Neutrophil (primary cell): ENCODE measurements at regions not wholly inside any gene's neighbourhood (a gene's known extent, or its start where the extent isn't known, plus 50 kb on each side); places are given as distances from the start of the nearest gene placed in this dataset.

Source experiments
- H3K27ac ChIP-seq: fragments of 200-600 bp; sonication (generic); 2 replicates; pipeline ENCODE4 v1.5.1; 2016; ENCODE audit warnings: mild to moderate bottlenecking, moderate library complexity
- H3K27me3 ChIP-seq: fragments of 200-600 bp; sonication (generic); 2 replicates; pipeline ENCODE4 v1.6.0; 2016; ENCODE audit warnings: mild to moderate bottlenecking
- H3K36me3 ChIP-seq: fragments of 200-600 bp; sonication (generic); 2 replicates; pipeline ENCODE4 v1.5.1; 2017
- H3K4me1 ChIP-seq, 2 experiments: fragments of 200-600 bp in 1 of 2; sonication (generic) in 1 of 2; 1 replicate in 1 of 2; 2 replicates in 1 of 2; pipeline versions ENCODE4 v1.5.1 to v1.6.1; 2013 to 2016; ENCODE audit warnings: low read depth in 1 of 2, low read length in 1 of 2, mild to moderate bottlenecking in 1 of 2, moderate library complexity in 1 of 2; ENCODE audit not compliant: control insufficient read depth in 1 of 2, insufficient read depth in 1 of 2
- H3K4me3 ChIP-seq, 2 experiments: fragments of 200-600 bp in 1 of 2; sonication (generic) in 1 of 2; 1 replicate in 1 of 2; 2 replicates in 1 of 2; pipeline ENCODE4 v1.5.1; 2013 to 2016; ENCODE audit warnings: low read depth in 1 of 2, low read length in 1 of 2, mild to moderate bottlenecking in 1 of 2, moderate library complexity in 1 of 2
- H3K9me3 ChIP-seq: fragments of 200-600 bp; sonication (generic); 2 replicates; pipeline ENCODE4 v1.5.1; 2016
- CTCF ChIP-seq: fragments of 200-600 bp; sonication (generic); IDR thresholded peaks from 2 replicates; pipeline ENCODE4 v1.5.1; 2016; ENCODE audit warnings: antibody characterized with exemption

- peaks cover 10% of the 10 kb centered on the region for H3K27me3 ChIP-seq
- TF ChIP-seq CTCF: no peak
- H3K27ac ChIP-seq: no peak overlapping the region
- peaks cover 0 to 4% of the 10 kb centered on the region in 2 experiments for H3K4me1 ChIP-seq
- peaks cover 6% of the 10 kb centered on the region for H3K9me3 ChIP-seq
- H3K36me3 ChIP-seq: no peaks in the 10 kb centered on the region
- no peak overlapping the region for H3K4me3 ChIP-seq
Measured at GRCh38 chr7:155187061-155187785, 110.5 kb upstream of the INSIG1 start.

- peaks cover 0 to 4% of the 10 kb centered on the region in 2 experiments for H3K4me1 ChIP-seq
- H3K4me3 ChIP-seq: no peak overlapping the region
- peaks cover 6% of the 10 kb centered on the region for H3K9me3 ChIP-seq
- TF ChIP-seq CTCF: no peak
- H3K27me3 ChIP-seq: peaks cover 10% of the 10 kb centered on the region
- no peaks in the 10 kb centered on the region for H3K36me3 ChIP-seq
- H3K27ac ChIP-seq: no peak overlapping the region
Measured at GRCh38 chr7:155188357-155188756, 109.3 kb upstream of the INSIG1 start.

GRCh38 chr7:155188821-155189581, 108.7 kb upstream of the INSIG1 start:
- H3K9me3 ChIP-seq: peaks cover 6% of the 10 kb centered on the region
- H3K4me1 ChIP-seq: peaks cover 0 to 4% of the 10 kb centered on the region in 2 experiments
- no peak overlapping the region for H3K27ac ChIP-seq
- H3K4me3 ChIP-seq: no peak overlapping the region
- no peak for TF ChIP-seq CTCF
- H3K36me3 ChIP-seq: no peaks in the 10 kb centered on the region
- peaks cover 13% of the 10 kb centered on the region for H3K27me3 ChIP-seq

GRCh38 chr7:155189590-155189989, 108.1 kb upstream of the INSIG1 start:
- H3K27ac ChIP-seq: no peak overlapping the region
- H3K9me3 ChIP-seq: peaks cover 5% of the 10 kb centered on the region
- no peak for TF ChIP-seq CTCF
- H3K4me1 ChIP-seq: peaks cover 0 to 4% of the 10 kb centered on the region in 2 experiments
- peaks cover 13% of the 10 kb centered on the region for H3K27me3 ChIP-seq
- H3K4me3 ChIP-seq: no peak overlapping the region
- H3K36me3 ChIP-seq: no peaks in the 10 kb centered on the region

- TF ChIP-seq CTCF: peak; percentile 94
- no peak overlapping the region for H3K4me3 ChIP-seq
Measured at GRCh38 chr7:155190688-155191087, 107.0 kb upstream of the INSIG1 start.

More at GRCh38 chr7:155190688-155191087, 107.0 kb upstream of the INSIG1 start:
- Histone ChIP-seq H3K36me3 (no peaks in the 10 kb centered on the region), H3K27me3 (peaks cover 13% of the 10 kb centered on the region), H3K27ac (no peak overlapping the region), H3K4me1 (peaks cover 0 to 4% of the 10 kb centered on the region in 2 experiments), H3K9me3 (no peaks in the 10 kb centered on the region)
